ENCODE measurements at regions not wholly inside any gene's neighbourhood (a gene's known extent, or its start where the extent isn't known, plus 50 kb on each side); places are given as distances from the start of the nearest gene placed in this dataset.

GRCh38 chr2:58665154-58665553, 424.0 kb upstream of the FANCL start:
- Mint-ChIP-seq H3K9me3 (peaks cover 0 to 3% (median 0%) of the 10 kb centered on the region in 6 donors), H3K27me3 (ENCODE audit: low read depth in 3 of 3) (peaks cover 0 to 3% (median 0%) of the 10 kb centered on the region in 3 donors), H3K36me3 (no peaks in the 10 kb centered on the region), H3K4me3 (no peak overlapping the region), H3K27ac (no peak overlapping the region), H3K4me1 (no peaks in the 10 kb centered on the region)
- no peak for DNase-seq

DNA sequence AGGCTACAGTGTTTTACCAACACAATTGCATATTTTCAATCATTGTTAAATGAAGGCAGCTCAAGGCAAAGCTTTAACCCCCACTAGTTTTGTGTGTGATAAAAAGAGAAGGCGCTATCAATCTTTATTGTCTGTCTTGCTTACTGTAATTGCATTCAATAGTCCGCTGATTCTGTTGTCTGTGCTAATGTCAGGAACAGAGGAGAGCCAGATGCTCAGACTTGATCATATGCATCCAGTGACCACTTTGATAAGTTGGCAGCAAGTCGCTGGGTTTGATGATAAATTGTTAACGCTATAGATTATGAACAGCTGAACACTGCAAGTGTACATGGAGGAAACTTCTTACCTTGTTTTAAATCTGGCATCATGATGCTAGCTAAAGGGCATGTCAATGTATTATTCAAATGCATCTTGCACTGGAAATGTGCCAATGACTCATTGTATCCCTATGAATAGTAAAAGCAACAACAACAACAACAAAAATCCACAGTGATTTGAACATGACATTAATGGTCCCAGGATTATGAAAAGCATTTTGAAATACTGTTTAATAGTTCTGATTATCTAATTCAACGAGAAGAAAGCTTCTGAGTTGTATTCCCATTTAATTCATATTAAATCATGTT, 423.5 kb upstream of the FANCL start:
- no peaks in the 10 kb centered on the region for H3K4me1 Mint-ChIP-seq
- no peaks in the 10 kb centered on the region for H3K36me3 Mint-ChIP-seq
- no peak overlapping the region for H3K27ac Mint-ChIP-seq
- peaks cover 0 to 3% (median 0%) of the 10 kb centered on the region in 6 donors for H3K9me3 Mint-ChIP-seq
- H3K27me3 Mint-ChIP-seq (ENCODE audit: low read depth in 3 of 3) = peaks cover 0 to 3% (median 0%) of the 10 kb centered on the region in 3 donors
- H3K4me3 Mint-ChIP-seq = no peak overlapping the region
- DNase-seq = no peak

- no peak overlapping the region for H3K27ac Mint-ChIP-seq
- no peak overlapping the region for H3K4me3 Mint-ChIP-seq
- no peaks in the 10 kb centered on the region for H3K4me1 Mint-ChIP-seq
- H3K36me3 Mint-ChIP-seq = no peaks in the 10 kb centered on the region
- peaks cover 0 to 2% (median 0%) of the 10 kb centered on the region in 6 donors for H3K9me3 Mint-ChIP-seq
- DNase-seq = no peak
- peaks cover 0 to 3% (median 1%) of the 10 kb centered on the region in 3 donors for H3K27me3 Mint-ChIP-seq (ENCODE audit: low read depth in 3 of 3)
These were observed 418.9 kb upstream of the FANCL start for GRCh38 chr2:58660046-58660445.

- H3K27me3 Mint-ChIP-seq (ENCODE audit: low read depth in 3 of 3) = peaks cover 0 to 4% (median 0%) of the 10 kb centered on the region in 3 donors
- H3K36me3 Mint-ChIP-seq = no peaks in the 10 kb centered on the region
- DNase-seq = no peak
- H3K9me3 Mint-ChIP-seq = peaks cover 0 to 5% (median 0%) of the 10 kb centered on the region in 6 donors
- no peaks in the 10 kb centered on the region for H3K4me1 Mint-ChIP-seq
- no peak overlapping the region for H3K27ac Mint-ChIP-seq
- H3K4me3 Mint-ChIP-seq = no peak overlapping the region
These were observed 414.0 kb upstream of the FANCL start for GRCh38 chr2:58655152-58655551.

DNA sequence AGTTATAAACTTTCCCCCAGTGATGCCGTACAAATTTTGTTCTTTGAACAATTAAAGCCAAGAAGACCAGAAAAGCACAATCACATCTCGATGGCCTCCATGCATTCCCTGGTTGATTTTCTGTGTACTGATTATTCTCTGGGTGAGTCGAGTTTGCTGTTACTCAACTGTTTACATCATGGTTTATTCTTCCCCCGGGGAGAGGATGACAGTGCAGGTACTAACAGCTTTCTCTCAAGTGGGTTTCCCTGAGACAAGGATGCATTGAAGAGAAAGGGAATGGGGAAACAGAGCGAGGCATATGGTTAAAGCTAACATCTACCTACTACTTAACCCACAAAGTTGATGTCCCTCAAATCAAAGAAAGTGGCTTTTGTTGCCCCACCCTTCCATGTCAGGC, 410.8 kb upstream of the FANCL start:
- H3K36me3 Mint-ChIP-seq = no peaks in the 10 kb centered on the region
- H3K9me3 Mint-ChIP-seq = peaks cover 0 to 5% (median 0%) of the 10 kb centered on the region in 6 donors

DNA sequence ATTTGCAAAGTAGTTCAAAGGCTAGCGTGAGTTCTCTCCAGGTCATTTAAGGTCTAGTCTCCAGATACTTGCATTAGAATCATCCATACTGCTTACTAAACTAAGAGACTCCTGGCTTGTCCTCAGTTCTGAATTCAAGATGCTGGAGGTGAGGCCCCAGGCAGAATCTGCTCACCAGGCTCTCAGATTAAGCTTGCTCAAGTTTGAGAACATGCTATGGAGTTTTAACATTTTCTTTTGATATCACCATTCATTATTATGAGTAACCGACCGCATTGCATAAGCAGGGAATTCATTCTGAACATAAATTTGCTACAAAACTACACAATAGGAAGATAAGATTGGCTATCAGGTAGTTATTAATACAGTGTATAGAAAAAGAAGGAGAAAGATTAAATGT, 409.7 kb upstream of the FANCL start:
- H3K4me3 Mint-ChIP-seq = no peak overlapping the region
- no peaks in the 10 kb centered on the region for H3K36me3 Mint-ChIP-seq
- no peak for DNase-seq
- peaks cover 0 to 3% (median 0%) of the 10 kb centered on the region in 6 donors for H3K9me3 Mint-ChIP-seq
- peaks cover 0 to 2% (median 0%) of the 10 kb centered on the region in 3 donors for H3K27me3 Mint-ChIP-seq (ENCODE audit: low read depth in 3 of 3)
- no peaks in the 10 kb centered on the region for H3K4me1 Mint-ChIP-seq
- H3K27ac Mint-ChIP-seq = no peak overlapping the region

More for the DNA sequence above, 410.8 kb upstream of the FANCL start:
- H3K27me3 Mint-ChIP-seq (ENCODE audit: low read depth in 3 of 3) = peaks cover 0 to 4% (median 0%) of the 10 kb centered on the region in 3 donors
- H3K27ac Mint-ChIP-seq = no peak overlapping the region
- H3K4me1 Mint-ChIP-seq = no peaks in the 10 kb centered on the region
- H3K4me3 Mint-ChIP-seq = no peak overlapping the region
- DNase-seq = no peak

DNA sequence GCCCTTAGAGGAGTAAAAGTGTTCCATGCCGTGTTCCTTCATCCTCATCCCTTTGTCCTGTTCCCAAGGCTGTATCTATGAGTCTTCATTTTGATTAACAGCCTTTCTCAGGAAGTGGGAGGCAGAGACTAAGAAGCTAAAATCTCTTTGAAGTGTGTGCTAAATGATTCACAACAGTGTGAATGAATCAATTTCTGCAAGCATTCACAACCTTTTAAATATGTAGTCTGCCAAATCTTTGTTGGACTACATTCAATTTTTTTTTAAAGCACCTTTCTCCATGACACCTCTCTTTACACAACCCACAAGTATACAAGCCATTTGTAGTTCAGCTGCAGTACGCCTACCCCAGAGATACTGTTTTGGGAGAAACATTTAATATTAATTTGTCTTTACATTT, 408.6 kb upstream of the FANCL start:
- no peak for DNase-seq
- Mint-ChIP-seq H3K36me3 (no peaks in the 10 kb centered on the region), H3K27ac (no peak overlapping the region), H3K4me3 (no peak overlapping the region), H3K27me3 (ENCODE audit: low read depth in 3 of 3) (peaks cover 0 to 2% (median 0%) of the 10 kb centered on the region in 3 donors), H3K4me1 (no peaks in the 10 kb centered on the region), H3K9me3 (peaks cover 0 to 3% (median under 1%) of the 10 kb centered on the region in 6 donors)

DNA sequence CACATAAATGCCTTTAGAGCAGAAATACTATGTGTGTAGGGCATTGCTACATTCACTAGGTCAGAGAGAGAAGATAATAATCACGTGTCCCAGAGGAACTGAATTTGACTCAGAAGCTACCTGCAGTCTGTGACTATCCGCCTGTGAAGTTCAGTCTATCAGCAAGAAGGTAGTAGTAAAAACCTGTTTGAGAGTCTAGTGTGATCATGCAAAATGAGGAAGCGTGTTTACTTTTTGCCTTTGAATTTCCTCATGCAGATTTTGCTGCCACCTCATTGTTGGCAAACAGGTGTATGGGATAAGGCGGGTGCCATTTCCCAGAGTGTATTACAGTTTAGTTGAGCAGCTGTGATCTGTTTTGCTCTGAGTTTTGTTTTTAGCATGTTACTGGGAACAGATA, 403.9 kb upstream of the FANCL start:
- H3K4me1 Mint-ChIP-seq = no peaks in the 10 kb centered on the region
- no peak for DNase-seq
- H3K27ac Mint-ChIP-seq = no peak overlapping the region
- no peaks in the 10 kb centered on the region for H3K36me3 Mint-ChIP-seq
- H3K9me3 Mint-ChIP-seq = peaks cover 0 to 2% (median 0%) of the 10 kb centered on the region in 6 donors
- H3K27me3 Mint-ChIP-seq (ENCODE audit: low read depth in 3 of 3) = no peaks in the 10 kb centered on the region
- H3K4me3 Mint-ChIP-seq = no peak overlapping the region

DNA sequence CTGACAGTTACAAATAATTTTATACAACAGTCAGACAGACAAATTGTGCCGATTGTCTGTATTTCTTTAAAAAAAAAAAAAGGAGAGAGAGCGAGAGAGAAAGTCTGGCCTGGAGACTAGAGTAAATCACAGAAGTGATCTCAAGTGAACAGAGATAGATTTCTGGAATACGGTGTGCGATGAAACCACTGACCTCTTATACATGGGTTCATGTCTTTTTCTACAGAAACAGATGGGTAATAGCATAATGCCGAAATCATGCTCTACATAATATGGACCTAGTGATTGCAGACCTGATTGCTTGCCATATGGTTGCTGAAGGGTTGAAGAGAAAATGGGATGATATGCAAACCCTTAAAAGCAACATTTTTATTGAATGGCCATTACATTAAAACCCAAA, 403.3 kb upstream of the FANCL start:
- Mint-ChIP-seq H3K36me3 (no peaks in the 10 kb centered on the region), H3K4me3 (no peak overlapping the region), H3K9me3 (peaks cover 0 to 2% (median 0%) of the 10 kb centered on the region in 6 donors), H3K4me1 (no peaks in the 10 kb centered on the region), H3K27me3 (ENCODE audit: low read depth in 3 of 3) (no peaks in the 10 kb centered on the region), H3K27ac (no peak overlapping the region)
- DNase-seq = no peak

DNA sequence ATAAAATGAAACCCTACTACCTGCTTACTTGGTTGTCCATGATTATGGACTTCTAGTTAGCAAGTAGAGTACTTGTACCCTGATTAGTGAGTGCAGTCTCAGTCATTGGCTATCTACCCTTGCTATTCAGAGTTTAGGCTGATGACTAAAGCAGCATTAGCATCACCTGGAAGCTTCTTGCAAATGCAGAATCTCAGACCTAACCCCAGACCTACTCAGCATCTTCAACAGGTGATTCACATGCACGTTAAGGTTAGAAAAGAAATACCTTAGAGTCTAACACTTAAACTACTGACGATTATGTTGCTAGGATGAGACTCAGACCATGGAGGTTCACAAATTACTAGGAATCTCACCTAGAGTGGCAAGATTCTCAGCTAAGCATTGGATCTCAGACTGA, 399.9 kb upstream of the FANCL start:
- H3K36me3 Mint-ChIP-seq = no peaks in the 10 kb centered on the region
- H3K27ac Mint-ChIP-seq = no peak overlapping the region
- H3K4me1 Mint-ChIP-seq = no peaks in the 10 kb centered on the region
- no peak for DNase-seq
- H3K27me3 Mint-ChIP-seq (ENCODE audit: low read depth in 3 of 3) = no peaks in the 10 kb centered on the region
- peaks cover 0 to 2% (median 0%) of the 10 kb centered on the region in 6 donors for H3K9me3 Mint-ChIP-seq
- no peak overlapping the region for H3K4me3 Mint-ChIP-seq

DNA sequence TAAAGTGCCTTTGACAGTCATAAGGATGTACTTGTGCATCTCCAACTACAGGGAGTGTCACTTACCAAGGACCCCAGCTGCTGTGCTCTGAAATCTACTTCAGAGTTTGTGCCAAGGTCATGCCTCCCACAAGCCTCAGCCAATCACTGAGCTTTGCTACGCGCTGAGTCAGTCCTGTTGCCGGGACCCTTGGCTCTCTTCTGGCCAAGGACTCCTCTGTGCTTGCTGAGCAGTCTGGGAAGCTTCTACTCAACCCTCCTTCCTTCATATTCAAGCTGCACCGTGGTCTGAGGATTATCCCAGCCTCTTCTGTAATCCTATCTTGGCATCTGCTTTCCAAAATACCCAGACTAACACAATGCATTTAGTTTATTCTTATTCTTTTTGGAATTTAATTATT, 398.9 kb upstream of the FANCL start:
- H3K4me1 Mint-ChIP-seq = no peaks in the 10 kb centered on the region
- H3K9me3 Mint-ChIP-seq = peaks cover 0 to 2% (median 0%) of the 10 kb centered on the region in 6 donors
- no peak overlapping the region for H3K27ac Mint-ChIP-seq
- no peak overlapping the region for H3K4me3 Mint-ChIP-seq
- H3K36me3 Mint-ChIP-seq = no peaks in the 10 kb centered on the region
- DNase-seq = no peak
- no peaks in the 10 kb centered on the region for H3K27me3 Mint-ChIP-seq (ENCODE audit: low read depth in 3 of 3)

DNA sequence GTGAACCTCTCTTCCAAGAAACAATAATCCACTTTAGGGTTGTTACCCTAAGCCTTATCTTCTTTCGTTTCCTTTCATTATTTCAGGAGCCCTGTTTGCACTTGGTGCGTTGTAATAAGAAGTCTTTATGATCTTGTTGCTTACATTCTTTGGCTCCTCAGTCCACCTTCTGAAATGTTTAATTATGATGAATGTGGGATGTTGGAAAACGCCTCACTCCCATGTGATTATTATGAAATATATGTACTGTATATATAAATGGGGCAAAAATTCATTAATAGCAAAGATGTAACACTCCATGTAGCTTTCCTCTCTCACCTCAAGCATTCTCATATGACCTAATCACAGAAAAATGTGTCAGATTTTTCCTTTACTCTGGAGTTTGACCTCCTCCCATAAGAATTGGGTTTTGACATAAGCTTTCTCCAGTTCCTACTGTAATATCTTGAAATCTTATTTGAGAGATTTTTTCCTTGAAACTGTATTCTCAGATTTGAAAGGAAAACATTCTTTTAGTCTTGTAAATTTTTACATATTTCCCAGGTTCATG, 397.2 kb upstream of the FANCL start:
- DNase-seq = no peak
- Mint-ChIP-seq H3K36me3 (no peaks in the 10 kb centered on the region), H3K4me1 (no peaks in the 10 kb centered on the region), H3K9me3 (peaks cover 0 to 2% (median 0%) of the 10 kb centered on the region in 6 donors), H3K4me3 (no peak overlapping the region), H3K27me3 (ENCODE audit: low read depth in 3 of 3) (peaks cover 0 to 1% (median 0%) of the 10 kb centered on the region in 3 donors), H3K27ac (no peak overlapping the region)

DNA sequence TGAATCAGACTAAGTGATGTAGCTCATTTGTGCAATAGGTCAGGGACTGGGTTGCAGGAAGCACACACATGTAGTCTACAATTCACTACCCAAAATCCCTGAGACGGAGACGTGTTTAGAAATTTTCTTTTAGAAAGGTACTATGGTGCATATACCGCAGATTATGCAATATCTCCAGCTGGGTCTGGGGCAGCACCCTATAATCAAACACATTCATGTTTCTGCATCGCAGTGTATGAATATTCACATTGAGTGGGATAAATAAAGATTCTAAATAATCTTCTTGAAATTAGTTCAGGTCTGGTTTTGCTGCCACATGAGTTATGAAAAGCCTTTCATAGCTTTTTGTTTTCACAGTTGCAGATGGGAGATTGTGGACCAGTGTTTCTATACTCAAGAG, 395.7 kb upstream of the FANCL start:
- H3K27me3 Mint-ChIP-seq (ENCODE audit: low read depth in 3 of 3) = peaks cover 0 to 1% (median 0%) of the 10 kb centered on the region in 3 donors
- H3K4me3 Mint-ChIP-seq = no peak overlapping the region
- H3K36me3 Mint-ChIP-seq = no peaks in the 10 kb centered on the region
- no peak for DNase-seq
- H3K9me3 Mint-ChIP-seq = peaks cover 0 to 2% (median 0%) of the 10 kb centered on the region in 6 donors
- no peak overlapping the region for H3K27ac Mint-ChIP-seq
- no peaks in the 10 kb centered on the region for H3K4me1 Mint-ChIP-seq

GRCh38 chr2:58635801-58636375, 394.8 kb upstream of the FANCL start:
- Mint-ChIP-seq H3K9me3 (peaks cover 0 to 2% (median 0%) of the 10 kb centered on the region in 6 donors), H3K4me3 (no peak overlapping the region), H3K27ac (no peak overlapping the region), H3K4me1 (no peaks in the 10 kb centered on the region), H3K36me3 (no peaks in the 10 kb centered on the region), H3K27me3 (ENCODE audit: low read depth in 3 of 3) (peaks cover 0 to 1% (median 0%) of the 10 kb centered on the region in 3 donors)
- DNase-seq = no peak

Measured in immature natural killer cell (primary cell).